ENCODE measurements at regions not wholly inside any gene's neighbourhood (a gene's known extent, or its start where the extent isn't known, plus 50 kb on each side); places are given as distances from the start of the nearest gene placed in this dataset.
"Not testable (repeated sequence)": the region's sequence is repeated elsewhere in the genome, so short reads cannot be mapped to it uniquely, and the experiment has no call there.

DNA sequence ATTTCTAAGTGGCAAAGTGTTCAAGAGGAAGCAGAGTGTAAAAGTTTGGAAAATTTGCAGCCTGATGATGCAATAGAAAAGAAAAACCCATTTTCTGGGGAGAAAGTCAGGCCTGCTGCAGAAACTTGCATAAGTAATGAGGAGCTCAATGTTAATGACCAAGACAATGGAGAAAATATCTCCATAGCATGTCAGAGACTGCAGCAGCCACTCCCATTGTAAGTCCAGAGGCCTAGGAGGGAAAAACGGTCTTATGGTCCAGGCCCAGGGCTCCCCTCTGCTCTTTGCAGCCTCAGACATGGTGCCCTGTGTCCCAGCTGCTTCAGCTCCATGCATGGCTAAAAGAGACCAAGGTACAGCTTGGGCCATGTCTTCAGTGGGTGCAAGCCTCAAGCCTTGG, 96.6 kb upstream of the GMNC start:
- no peak overlapping the region for H2BK120ac ChIP-seq (ENCODE audit: insufficient read depth, low read length, poor library complexity)
- DNase-seq, result no peak
- no peak overlapping the region for H3K4me3 ChIP-seq (ENCODE audit: low read depth, low read length)
- H3K9ac ChIP-seq (ENCODE audit: low read length), result no peak overlapping the region
- no peak overlapping the region for H4K12ac ChIP-seq (ENCODE audit: low read depth, low read length)
- WGBS (ENCODE audit: extremely low coverage, insufficient coverage, insufficient read length), result no CpG with 5 or more reads among the region's 1 CpG
- no peak overlapping the region for H2AK5ac ChIP-seq (ENCODE audit: low read length)
- H4K8ac ChIP-seq (ENCODE audit: low read depth, low read length), result no peak overlapping the region
- no peaks in the 10 kb centered on the region for H3K79me1 ChIP-seq (ENCODE audit: low read length)
- no peak overlapping the region for H4K91ac ChIP-seq (ENCODE audit: low read depth, low read length)
- H3K23ac ChIP-seq (ENCODE audit: low read length), result no peak overlapping the region
- no peak overlapping the region for H3K4me2 ChIP-seq (ENCODE audit: low read length)
- H3K27me3 ChIP-seq (ENCODE audit: insufficient read depth, low read length), result no peaks in the 10 kb centered on the region
- no peak overlapping the region for H3K18ac ChIP-seq (ENCODE audit: low read length)
- H2BK5ac ChIP-seq (ENCODE audit: low read depth, low read length, poor library complexity), result no peak overlapping the region
- no peaks in the 10 kb centered on the region for H3K79me2 ChIP-seq (ENCODE audit: control insufficient read depth, insufficient read depth, low read length, poor library complexity)
- no peaks in the 10 kb centered on the region for H3K36me3 ChIP-seq (ENCODE audit: control insufficient read depth in 1 of 2, insufficient read depth in 2 of 2, low read length in 2 of 2)
- H2BK12ac ChIP-seq (ENCODE audit: low read length), result no peak overlapping the region
- no peaks in the 10 kb centered on the region for H3K4me1 ChIP-seq (ENCODE audit: control insufficient read depth in 1 of 2, insufficient read depth in 2 of 2, low read length in 2 of 2)
- no peak overlapping the region for H2AFZ ChIP-seq (ENCODE audit: insufficient read depth, low read length, poor library complexity)
- no peak overlapping the region for H3K27ac ChIP-seq (ENCODE audit: low read depth, low read length)
- H3K4ac ChIP-seq (ENCODE audit: low read depth, low read length), result no peak overlapping the region
- no peaks in the 10 kb centered on the region for H3K9me3 ChIP-seq (ENCODE audit: insufficient read depth, low read depth, low read length)
- no peak overlapping the region for H3K14ac ChIP-seq (ENCODE audit: low read length)

- Histone ChIP-seq H2BK120ac (ENCODE audit: insufficient read depth, low read length, poor library complexity) (no peak overlapping the region), H3K23ac (ENCODE audit: low read length) (no peak overlapping the region), H3K9me3 (ENCODE audit: insufficient read depth, low read depth, low read length) (no peaks in the 10 kb centered on the region), H3K14ac (ENCODE audit: low read length) (no peak overlapping the region), H2AFZ (ENCODE audit: insufficient read depth, low read length, poor library complexity) (no peak overlapping the region), H3K9ac (ENCODE audit: low read length) (no peak overlapping the region), H3K4ac (ENCODE audit: low read depth, low read length) (no peak overlapping the region), H3K79me1 (ENCODE audit: low read length) (no peaks in the 10 kb centered on the region), H3K4me1 (ENCODE audit: control insufficient read depth in 1 of 2, insufficient read depth in 2 of 2, low read length in 2 of 2) (no peaks in the 10 kb centered on the region), H4K91ac (ENCODE audit: low read depth, low read length) (no peak overlapping the region), H2BK12ac (ENCODE audit: low read length) (no peak overlapping the region), H3K4me2 (ENCODE audit: low read length) (no peak overlapping the region), H3K27me3 (ENCODE audit: insufficient read depth, low read length) (no peaks in the 10 kb centered on the region), H3K36me3 (ENCODE audit: control insufficient read depth in 1 of 2, insufficient read depth in 2 of 2, low read length in 2 of 2) (no peaks in the 10 kb centered on the region), H3K4me3 (ENCODE audit: low read depth, low read length) (no peak overlapping the region), H3K18ac (ENCODE audit: low read length) (no peak overlapping the region), H4K12ac (ENCODE audit: low read depth, low read length) (no peak overlapping the region), H2BK5ac (ENCODE audit: low read depth, low read length, poor library complexity) (no peak overlapping the region), H4K8ac (ENCODE audit: low read depth, low read length) (no peak overlapping the region), H3K27ac (ENCODE audit: low read depth, low read length) (no peak overlapping the region), H2AK5ac (ENCODE audit: low read length) (no peak overlapping the region), H3K79me2 (ENCODE audit: control insufficient read depth, insufficient read depth, low read length, poor library complexity) (no peaks in the 10 kb centered on the region)
- no peak for DNase-seq
- WGBS (ENCODE audit: extremely low coverage, insufficient coverage, insufficient read length), result no CpG with 5 or more reads among the region's 5 CpGs
Observed at GRCh38 chr3:190941694-190942260, 79.3 kb upstream of the GMNC start.

DNA sequence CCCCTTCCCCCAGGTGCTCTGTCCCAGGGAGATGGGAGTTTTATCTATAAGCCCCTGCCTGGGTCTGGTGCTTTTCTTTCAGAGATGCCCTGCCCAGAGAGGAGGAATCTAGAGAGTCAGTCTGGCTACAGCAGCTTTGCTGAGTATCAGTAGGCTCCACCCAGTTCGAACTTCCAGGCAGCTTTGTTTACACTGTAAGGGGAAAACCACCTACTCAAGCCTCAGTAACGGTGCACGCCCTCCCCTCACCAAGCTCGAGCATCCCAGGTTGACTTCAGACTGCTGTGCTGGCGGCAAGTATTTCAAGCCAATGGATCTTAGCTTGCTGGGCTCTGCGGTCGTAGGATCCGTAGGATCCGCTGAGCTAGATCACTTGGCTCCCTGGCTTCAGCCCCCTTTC, 72.1 kb upstream of the GMNC start:
- not testable (repeated sequence) for H4K91ac ChIP-seq (ENCODE audit: low read depth, low read length); H3K23ac ChIP-seq (ENCODE audit: low read length); H3K14ac ChIP-seq (ENCODE audit: low read length); H2AK5ac ChIP-seq (ENCODE audit: low read length); H3K36me3 ChIP-seq (ENCODE audit: control insufficient read depth in 1 of 2, insufficient read depth in 2 of 2, low read length in 2 of 2); H3K4ac ChIP-seq (ENCODE audit: low read depth, low read length); H3K18ac ChIP-seq (ENCODE audit: low read length); H3K27ac ChIP-seq (ENCODE audit: low read depth, low read length); H3K79me2 ChIP-seq (ENCODE audit: control insufficient read depth, insufficient read depth, low read length, poor library complexity); H3K9ac ChIP-seq (ENCODE audit: low read length); H3K9me3 ChIP-seq (ENCODE audit: insufficient read depth, low read depth, low read length); H3K4me1 ChIP-seq (ENCODE audit: control insufficient read depth in 1 of 2, insufficient read depth in 2 of 2, low read length in 2 of 2); H2BK120ac ChIP-seq (ENCODE audit: insufficient read depth, low read length, poor library complexity); H4K8ac ChIP-seq (ENCODE audit: low read depth, low read length); H4K12ac ChIP-seq (ENCODE audit: low read depth, low read length); H3K27me3 ChIP-seq (ENCODE audit: insufficient read depth, low read length); H3K4me3 ChIP-seq (ENCODE audit: low read depth, low read length); H2BK12ac ChIP-seq (ENCODE audit: low read length); H3K4me2 ChIP-seq (ENCODE audit: low read length); H3K79me1 ChIP-seq (ENCODE audit: low read length); H2AFZ ChIP-seq (ENCODE audit: insufficient read depth, low read length, poor library complexity); DNase-seq; H2BK5ac ChIP-seq (ENCODE audit: low read depth, low read length, poor library complexity)
- no CpG with 5 or more reads among the region's 9 CpGs for WGBS (ENCODE audit: extremely low coverage, insufficient coverage, insufficient read length)

DNA sequence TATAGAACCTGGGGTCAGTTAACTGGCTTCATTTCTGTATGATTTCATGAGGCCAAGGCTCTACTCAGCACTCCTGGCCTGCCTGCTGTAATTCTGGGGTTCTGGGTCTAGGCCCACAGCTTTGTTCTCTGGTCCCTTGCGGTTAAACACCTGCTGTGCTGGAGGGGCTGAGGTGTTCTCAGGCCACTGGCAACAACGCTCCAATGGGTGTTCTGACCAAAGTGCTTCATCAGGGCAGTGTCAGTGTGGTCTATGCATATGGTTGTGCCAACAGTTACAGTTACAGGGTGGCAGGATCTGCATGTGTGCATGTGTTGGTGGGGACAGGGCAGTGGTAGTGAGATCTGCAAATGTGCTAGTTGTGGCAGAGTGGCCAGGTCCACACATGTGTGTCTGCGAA, 64.1 kb upstream of the GMNC start:
- Histone ChIP-seq H3K79me2 (ENCODE audit: control insufficient read depth, insufficient read depth, low read length, poor library complexity) (no peaks in the 10 kb centered on the region), H2AK5ac (ENCODE audit: low read length) (no peak overlapping the region), H2BK5ac (ENCODE audit: low read depth, low read length, poor library complexity) (no peak overlapping the region), H3K4me1 (ENCODE audit: control insufficient read depth in 1 of 2, insufficient read depth in 2 of 2, low read length in 2 of 2) (no peaks in the 10 kb centered on the region), H3K4me2 (ENCODE audit: low read length) (no peak overlapping the region), H3K27me3 (ENCODE audit: insufficient read depth, low read length) (no peaks in the 10 kb centered on the region), H3K9ac (ENCODE audit: low read length) (no peak overlapping the region), H4K8ac (ENCODE audit: low read depth, low read length) (no peak overlapping the region), H3K14ac (ENCODE audit: low read length) (no peak overlapping the region), H3K79me1 (ENCODE audit: low read length) (no peaks in the 10 kb centered on the region), H4K91ac (ENCODE audit: low read depth, low read length) (no peak overlapping the region), H2BK120ac (ENCODE audit: insufficient read depth, low read length, poor library complexity) (no peak overlapping the region), H4K12ac (ENCODE audit: low read depth, low read length) (no peak overlapping the region), H3K4ac (ENCODE audit: low read depth, low read length) (no peak overlapping the region), H3K18ac (ENCODE audit: low read length) (no peak overlapping the region), H2AFZ (ENCODE audit: insufficient read depth, low read length, poor library complexity) (no peak overlapping the region), H3K27ac (ENCODE audit: low read depth, low read length) (no peak overlapping the region), H3K9me3 (ENCODE audit: insufficient read depth, low read depth, low read length) (peaks cover 3% of the 10 kb centered on the region), H3K4me3 (ENCODE audit: low read depth, low read length) (no peak overlapping the region), H2BK12ac (ENCODE audit: low read length) (no peak overlapping the region), H3K36me3 (ENCODE audit: control insufficient read depth in 1 of 2, insufficient read depth in 2 of 2, low read length in 2 of 2) (no peaks in the 10 kb centered on the region), H3K23ac (ENCODE audit: low read length) (peak overlapping the region; percentile 60)
- WGBS (ENCODE audit: extremely low coverage, insufficient coverage, insufficient read length), result no CpG with 5 or more reads among the region's 3 CpGs
- DNase-seq, result no peak
